GM19043 (cell line): ENCODE measurements at regions not wholly inside any gene's neighbourhood (a gene's known extent, or its start where the extent isn't known, plus 50 kb on each side); places are given as distances from the start of the nearest gene placed in this dataset.
"Not testable (repeated sequence)": the region's sequence is repeated elsewhere in the genome, so short reads cannot be mapped to it uniquely, and the experiment has no call there.

Experiments
- ATAC-seq: cut with Tn5 transposase; IDR thresholded peaks from one replicate; pipeline ENCODE4 v1.9.1; 2021; ENCODE audit warnings: low read depth; ENCODE audit not compliant: unreplicated experiment

- no peak for ATAC-seq
Measured at GRCh38 chr9:29160763-29161353, 1587.6 kb upstream of the C9orf72 start.

DNA sequence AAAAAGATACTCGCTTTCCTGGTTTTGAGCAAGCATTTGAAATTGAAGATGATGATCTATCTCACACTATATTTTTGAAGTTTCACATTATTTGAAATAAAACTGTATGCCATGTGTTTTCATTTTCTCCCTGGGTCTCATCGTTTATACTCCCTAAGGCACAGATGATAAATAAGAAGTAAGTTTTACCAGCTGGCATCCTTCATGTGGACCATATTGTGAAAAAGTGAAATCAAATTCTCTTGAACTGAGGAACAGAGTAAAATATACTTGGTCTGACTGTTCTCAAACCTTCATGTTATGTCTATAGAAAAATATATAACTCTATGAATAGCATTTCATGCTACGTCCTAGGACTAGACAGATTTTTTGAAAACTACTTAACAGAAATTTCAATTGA is 1600.9 kb upstream of the C9orf72 start:
- no peak for ATAC-seq

GRCh38 chr9:29176231-29176630 is 1603.0 kb upstream of the C9orf72 start:
- no peak for ATAC-seq

DNA sequence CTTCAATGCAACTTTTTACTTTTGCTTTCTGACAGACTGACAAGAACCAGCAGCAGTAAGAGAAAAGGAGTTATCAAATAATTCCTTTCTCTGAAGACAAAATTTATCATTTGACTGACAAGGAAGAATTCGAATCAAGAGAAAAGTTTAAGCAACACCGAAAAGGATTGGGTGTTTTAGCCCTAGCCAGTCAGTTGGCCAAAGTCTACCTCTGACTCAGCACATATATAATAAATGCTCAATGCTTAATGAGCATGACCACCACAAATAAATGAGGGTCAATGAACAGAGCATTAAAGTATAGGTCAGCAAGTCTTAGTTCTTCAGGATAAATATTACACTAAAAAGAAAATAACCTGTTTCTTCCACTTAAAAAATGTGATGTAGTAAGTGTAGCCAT is 1603.5 kb upstream of the C9orf72 start:
- ATAC-seq = no peak

GRCh38 chr9:29183971-29184370 is 1610.7 kb upstream of the C9orf72 start:
- ATAC-seq = no peak

- not testable (repeated sequence) for ATAC-seq
Measured at GRCh38 chr9:29188771-29189170, 1615.5 kb upstream of the C9orf72 start.

GRCh38 chr9:29189221-29189620 is 1615.9 kb upstream of the C9orf72 start:
- ATAC-seq = not testable (repeated sequence)

- ATAC-seq = no peak
Measured at GRCh38 chr9:29198861-29199260, 1625.6 kb upstream of the C9orf72 start.

GRCh38 chr9:29199975-29200374 is 1626.7 kb upstream of the C9orf72 start:
- ATAC-seq = no peak

DNA sequence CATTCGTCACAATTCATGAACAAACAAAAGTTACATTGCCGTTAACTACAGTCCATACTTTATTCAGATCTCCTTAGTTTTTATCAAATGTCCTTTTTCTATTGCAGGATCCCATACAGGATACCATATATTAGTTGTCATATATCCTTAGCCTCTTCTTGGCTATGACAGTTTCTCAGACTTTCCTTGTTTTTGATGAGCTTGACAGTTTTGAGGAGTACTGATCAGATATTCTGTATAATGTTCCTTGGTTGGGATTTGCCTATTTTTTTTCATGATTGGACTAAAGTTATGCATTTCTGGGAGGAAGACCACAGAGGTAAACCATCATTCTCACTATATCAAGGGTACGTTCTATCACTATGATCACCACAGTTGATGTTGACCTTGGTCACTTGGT is 1627.4 kb upstream of the C9orf72 start:
- no peak for ATAC-seq

DNA sequence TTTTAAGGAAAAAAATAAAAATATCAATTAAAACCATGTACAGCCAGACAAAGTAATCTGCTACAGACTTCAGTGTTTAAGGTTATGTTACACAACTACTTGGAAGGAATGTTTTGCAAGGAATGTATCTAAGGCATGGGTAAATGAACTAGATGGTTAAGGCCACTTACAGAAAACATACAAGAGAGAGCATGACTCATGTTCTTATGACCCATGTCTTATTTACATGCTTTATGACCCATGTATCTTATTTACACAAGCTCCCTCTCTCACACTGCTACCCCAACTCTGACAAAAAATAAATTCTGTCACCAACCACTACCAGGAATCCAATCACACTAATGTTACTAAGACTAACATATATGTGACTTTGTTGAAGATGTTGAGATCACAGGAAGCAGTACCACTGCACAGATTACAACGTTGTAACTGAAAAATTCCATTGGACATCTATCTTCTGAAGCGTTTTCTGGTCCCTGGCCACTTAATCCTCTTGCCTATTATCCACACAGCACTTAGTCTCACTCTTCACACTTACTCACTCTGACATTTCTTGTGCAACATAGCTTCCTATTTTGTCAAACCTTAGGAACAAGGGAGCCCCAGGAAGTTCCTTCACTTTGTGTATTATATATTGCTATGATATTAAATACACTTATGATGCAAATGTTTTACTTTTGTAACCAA is 1630.1 kb upstream of the C9orf72 start:
- no peak for ATAC-seq

DNA sequence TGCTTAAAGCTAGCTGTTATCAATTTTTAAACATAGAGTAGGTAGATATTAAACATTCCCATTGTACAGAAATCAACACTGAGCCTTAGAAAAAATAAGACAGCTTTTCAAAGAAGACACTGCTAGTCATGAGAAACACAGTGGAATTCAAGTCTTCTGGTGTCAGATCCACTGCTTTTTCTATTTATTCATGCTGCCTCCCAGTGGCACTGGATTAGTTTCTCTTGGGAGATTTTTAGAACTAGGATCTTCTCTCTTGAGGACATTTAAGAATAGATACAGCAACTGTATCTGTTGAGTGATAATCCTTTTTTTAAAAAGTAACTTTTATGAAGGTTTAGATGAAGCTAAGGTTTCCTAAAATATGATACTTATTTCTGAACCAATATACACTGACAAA is 1635.4 kb upstream of the C9orf72 start:
- no peak for ATAC-seq

- no peak for ATAC-seq
Measured at GRCh38 chr9:29209748-29210291, 1636.5 kb upstream of the C9orf72 start.

GRCh38 chr9:29211003-29211579 is 1637.8 kb upstream of the C9orf72 start:
- no peak for ATAC-seq

- ATAC-seq = peak; percentile 75
Measured at GRCh38 chr9:29211580-29212396, 1638.5 kb upstream of the C9orf72 start.

GRCh38 chr9:29212397-29213387 is 1639.4 kb upstream of the C9orf72 start:
- ATAC-seq = no peak

GRCh38 chr9:29213417-29214153 is 1640.3 kb upstream of the C9orf72 start, which contains the start of gene LINGO2:
TSS of gene LINGO2 (minus strand) at chr9:29213601.
- no peak for ATAC-seq

DNA sequence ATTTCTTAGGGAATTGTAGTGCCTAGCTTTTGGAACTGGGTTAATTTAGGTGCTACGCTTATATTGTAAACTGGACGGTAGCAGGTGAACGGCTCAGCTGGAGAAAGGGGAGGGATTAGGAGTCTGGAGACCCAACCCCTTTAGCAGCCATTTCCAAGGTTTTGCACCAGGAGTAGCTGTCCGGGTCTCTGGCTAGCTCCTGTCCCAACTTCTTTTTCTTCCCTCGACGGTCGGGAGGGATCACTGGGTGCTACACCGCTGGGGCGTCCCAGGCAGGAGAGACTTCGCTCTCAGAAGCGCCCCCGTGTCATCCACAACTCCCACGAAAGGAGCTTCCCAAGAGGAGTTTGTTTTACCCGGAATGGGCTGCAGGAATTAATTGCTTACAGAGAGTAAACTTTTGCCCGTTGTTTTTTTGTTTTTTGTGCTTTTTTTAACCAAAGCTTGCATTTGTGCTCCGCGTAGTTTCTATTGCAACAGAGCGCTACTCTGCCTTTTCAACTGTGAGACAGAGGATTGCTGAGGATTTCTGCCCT is 1640.9 kb upstream of the C9orf72 start:
- no peak for ATAC-seq
